Naive B cell (primary cell): ENCODE measurements at regions not wholly inside any gene's neighbourhood (a gene's known extent, or its start where the extent isn't known, plus 50 kb on each side); places are given as distances from the start of the nearest gene placed in this dataset.
A peak's percentile ranks its signal among the peaks of the same experiment; 100 is the strongest.

ENCODE experiments used
- ATAC-seq, 2 donors: fragments of 150-1000 bp; cut with Tn5 transposase; 2 replicates each; pipeline ENCODE4 v1.10.0; 2021; ENCODE audit warnings: low read depth in 2 of 2, mild to moderate bottlenecking in 2 of 2, moderate library complexity in 2 of 2
- DNase-seq: peaks from one replicate; pipeline ENCODE4 v3.0.0; 2022
- H3K27ac Mint-ChIP-seq, 6 donors: one replicate each; pipeline ENCODE4 v1.8.0; 2020 to 2022; ENCODE audit warnings: mild to moderate bottlenecking in 6 of 6, mixed read lengths in 6 of 6, moderate library complexity in 5 of 6, inconsistent platforms in 2 of 6
- H3K27me3 Mint-ChIP-seq, 3 donors: one replicate each; pipeline ENCODE4 v1.8.0; 2021 to 2022; ENCODE audit warnings: mixed read lengths in 3 of 3, mild to moderate bottlenecking in 1 of 3
- H3K36me3 Mint-ChIP-seq, 2 donors: one replicate each; pipeline ENCODE4 v1.8.0; 2020 to 2022; ENCODE audit warnings: mixed read lengths in 2 of 2, inconsistent platforms in 1 of 2, mild to moderate bottlenecking in 1 of 2
- H3K4me1 Mint-ChIP-seq, 3 donors: one replicate each; pipeline ENCODE4 v1.8.0; 2020 to 2022; ENCODE audit warnings: mixed read lengths in 3 of 3, inconsistent platforms in 1 of 3, mild to moderate bottlenecking in 1 of 3, moderate library complexity in 1 of 3
- H3K4me3 Mint-ChIP-seq, 8 donors: one replicate each; pipeline ENCODE4 v1.8.0; 2020 to 2022; ENCODE audit warnings: mild to moderate bottlenecking in 8 of 8, mixed read lengths in 8 of 8, moderate library complexity in 8 of 8, inconsistent platforms in 2 of 8
- H3K9me3 Mint-ChIP-seq, 7 donors: one replicate each; pipeline ENCODE4 v1.8.0; 2020 to 2022; ENCODE audit warnings: mixed read lengths in 7 of 7, mild to moderate bottlenecking in 5 of 7, inconsistent platforms in 2 of 7, moderate library complexity in 1 of 7

DNA sequence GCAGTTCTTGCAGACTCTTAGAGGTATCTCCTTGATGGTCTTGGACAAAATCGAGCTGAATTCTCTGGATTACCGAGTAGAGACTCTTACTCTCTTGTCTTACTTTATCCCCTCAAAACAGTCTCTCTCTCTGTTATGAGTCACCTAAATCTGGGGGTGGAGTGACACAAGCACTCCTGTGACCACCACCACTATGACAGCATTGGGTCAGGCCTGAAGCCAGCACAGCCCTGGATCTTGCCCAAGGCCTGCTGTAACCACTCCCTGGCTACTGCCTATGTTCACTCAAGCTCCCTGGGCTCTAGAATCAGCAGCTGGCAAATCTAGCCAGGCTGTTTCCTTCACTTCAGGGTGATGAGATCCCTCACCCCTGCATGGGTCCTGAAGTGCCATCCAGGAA is 662.5 kb downstream of the LUZP2 start:
- Mint-ChIP-seq H3K27ac (no peak overlapping the region), H3K36me3 (no peaks in the 10 kb centered on the region), H3K9me3 (peaks cover 2 to 11% (median 3%) of the 10 kb centered on the region in 7 donors), H3K4me1 (no peaks in the 10 kb centered on the region), H3K4me3 (no peak overlapping the region), H3K27me3 (no peaks in the 10 kb centered on the region)
- DNase-seq (no peak), ATAC-seq (no peak)

DNA sequence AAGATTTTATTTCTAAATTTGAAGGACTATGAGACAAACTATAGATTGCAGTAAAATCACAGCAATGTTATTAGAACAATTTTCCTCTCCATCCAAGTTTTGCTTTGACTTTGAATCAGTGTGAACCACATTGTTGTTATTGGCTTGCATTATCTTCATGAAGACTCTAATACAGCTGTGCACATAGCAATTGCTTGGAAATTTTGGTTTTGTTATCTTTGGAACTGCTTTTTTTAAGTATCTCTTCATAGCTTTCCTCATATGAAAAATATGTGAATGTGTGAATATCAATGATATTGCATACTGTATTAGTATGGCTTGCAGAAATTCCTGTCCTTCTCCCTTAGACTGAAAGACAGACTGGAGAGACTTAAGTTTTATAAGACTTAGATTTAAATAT is 666.6 kb downstream of the LUZP2 start:
- DNase-seq (no peak), ATAC-seq (no peak)
- H3K4me3 Mint-ChIP-seq: no peak overlapping the region
- no peaks in the 10 kb centered on the region for H3K27me3 Mint-ChIP-seq
- peaks cover 0 to 21% (median 6%) of the 10 kb centered on the region in 7 donors for H3K9me3 Mint-ChIP-seq
- no peaks in the 10 kb centered on the region for H3K4me1 Mint-ChIP-seq
- H3K27ac Mint-ChIP-seq: no peak overlapping the region
- H3K36me3 Mint-ChIP-seq: no peaks in the 10 kb centered on the region

DNA sequence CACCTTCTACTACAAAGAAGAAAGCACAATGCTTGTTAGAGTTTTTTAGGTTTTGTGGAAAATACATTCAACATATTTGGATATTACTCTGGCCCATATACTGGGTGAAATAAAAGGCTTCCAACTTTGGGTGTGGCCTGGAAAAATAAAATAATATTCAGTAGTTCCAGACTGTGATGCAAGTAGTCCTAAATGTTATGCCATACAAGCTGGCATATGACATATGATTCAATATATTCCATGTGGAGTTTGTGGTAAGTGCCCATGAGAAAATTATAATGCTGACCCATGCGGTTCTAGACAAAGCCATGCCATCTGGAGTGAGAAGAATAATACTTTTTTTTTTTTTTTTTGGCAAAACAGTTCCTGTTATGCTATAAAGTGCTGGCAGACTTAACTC is 683.3 kb downstream of the LUZP2 start:
- no peaks in the 10 kb centered on the region for H3K36me3 Mint-ChIP-seq
- ATAC-seq (no peak), DNase-seq (no peak)
- no peak overlapping the region for H3K27ac Mint-ChIP-seq
- H3K4me1 Mint-ChIP-seq: no peaks in the 10 kb centered on the region
- peaks cover 0 to 6% (median 4%) of the 10 kb centered on the region in 7 donors for H3K9me3 Mint-ChIP-seq
- H3K4me3 Mint-ChIP-seq: no peak overlapping the region
- H3K27me3 Mint-ChIP-seq: peaks cover 0 to 4% (median 0%) of the 10 kb centered on the region in 3 donors

DNA sequence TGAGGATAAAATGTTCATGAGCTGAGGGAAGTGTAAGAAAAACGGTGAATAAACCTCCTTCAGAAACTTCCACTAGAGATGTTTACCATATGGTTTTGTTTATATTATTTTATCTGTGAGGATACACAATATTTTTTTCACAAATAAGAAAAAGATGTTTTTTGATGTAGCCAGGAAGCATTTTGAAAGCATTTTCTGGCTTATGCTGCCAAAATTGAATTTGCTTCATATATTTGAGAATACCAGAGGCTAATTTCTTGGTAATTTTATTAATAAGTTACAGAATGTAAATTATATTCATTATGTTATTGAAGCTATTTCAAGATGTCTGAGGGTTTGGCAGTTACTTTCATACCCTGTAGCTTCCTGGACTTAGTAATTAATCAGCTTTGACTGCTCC is 686.6 kb downstream of the LUZP2 start:
- no peak overlapping the region for H3K27ac Mint-ChIP-seq
- no peaks in the 10 kb centered on the region for H3K36me3 Mint-ChIP-seq
- H3K4me1 Mint-ChIP-seq: no peaks in the 10 kb centered on the region
- peaks cover 0 to 4% (median 0%) of the 10 kb centered on the region in 7 donors for H3K9me3 Mint-ChIP-seq
- H3K4me3 Mint-ChIP-seq: no peak overlapping the region
- DNase-seq (no peak), ATAC-seq (no peak)
- no peaks in the 10 kb centered on the region for H3K27me3 Mint-ChIP-seq

DNA sequence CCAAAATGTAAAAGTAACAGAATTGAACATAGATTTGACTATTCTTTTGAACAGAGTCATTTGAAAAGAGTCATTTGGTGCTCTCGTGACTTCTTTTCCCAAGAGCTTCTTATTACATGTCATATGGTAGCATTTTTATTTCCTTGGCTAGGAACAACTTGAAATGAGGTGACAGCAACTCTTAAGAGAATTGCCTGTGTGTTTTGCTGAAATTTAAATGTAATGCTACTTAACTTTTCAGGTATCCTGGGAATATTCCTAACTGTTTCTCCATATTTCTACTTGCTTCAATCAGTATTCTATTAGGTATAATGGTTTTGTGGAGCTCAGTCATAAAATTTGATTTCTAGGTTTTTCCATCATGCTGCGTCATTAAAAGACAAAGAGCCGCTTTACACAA is 700.7 kb downstream of the LUZP2 start:
- no peak for DNase-seq
- no peak overlapping the region for H3K4me3 Mint-ChIP-seq
- no peak for ATAC-seq
- H3K36me3 Mint-ChIP-seq: no peaks in the 10 kb centered on the region
- no peak overlapping the region for H3K27ac Mint-ChIP-seq
- no peaks in the 10 kb centered on the region for H3K27me3 Mint-ChIP-seq
- peaks cover 0 to 6% (median 0%) of the 10 kb centered on the region in 7 donors for H3K9me3 Mint-ChIP-seq
- no peaks in the 10 kb centered on the region for H3K4me1 Mint-ChIP-seq

DNA sequence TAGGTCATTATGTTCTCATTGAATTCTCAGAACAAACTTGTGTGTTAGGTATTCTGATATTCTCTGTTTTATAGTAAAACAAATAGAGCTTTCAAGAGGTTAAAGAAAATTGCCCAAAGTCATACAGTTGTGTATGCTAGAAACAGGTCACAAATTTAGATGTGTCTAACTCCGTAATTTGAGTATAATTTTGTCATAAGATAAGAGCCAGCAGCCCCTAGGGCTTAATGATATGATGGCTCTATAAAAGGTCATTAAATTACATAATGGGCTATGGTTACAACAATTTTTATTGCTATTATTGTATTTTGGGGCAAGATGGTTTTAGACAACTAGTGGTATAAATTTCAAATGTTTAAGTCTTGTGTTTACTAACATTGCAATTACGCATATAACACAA is 701.9 kb downstream of the LUZP2 start:
- no peak for DNase-seq
- no peaks in the 10 kb centered on the region for H3K27me3 Mint-ChIP-seq
- H3K27ac Mint-ChIP-seq: no peak overlapping the region

DNA sequence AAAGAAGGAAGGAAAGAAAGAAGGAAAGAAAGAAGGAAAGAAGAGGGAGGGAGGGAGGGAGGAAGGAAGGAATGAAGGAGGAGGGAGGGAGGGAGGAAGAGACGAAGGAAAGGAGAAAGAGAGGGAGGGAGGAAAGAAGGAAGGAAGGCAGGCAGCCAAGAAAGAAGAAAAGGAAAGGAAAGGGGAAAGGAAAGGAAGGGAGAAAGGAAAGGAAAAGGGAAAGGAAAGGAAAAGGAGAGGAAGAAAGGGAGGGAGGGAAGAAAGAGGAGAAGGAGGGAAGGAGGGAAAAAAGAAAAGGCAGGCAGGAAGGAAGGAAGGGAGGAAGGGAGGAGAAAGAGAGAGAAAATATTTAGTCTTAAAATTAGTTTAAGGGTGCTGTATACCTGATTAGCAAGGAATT is 704.1 kb downstream of the LUZP2 start:
- Mint-ChIP-seq H3K36me3 (no peaks in the 10 kb centered on the region), H3K4me1 (no peaks in the 10 kb centered on the region), H3K27me3 (no peaks in the 10 kb centered on the region), H3K27ac (no peak overlapping the region), H3K9me3 (peaks cover 0 to 6% (median 0%) of the 10 kb centered on the region in 7 donors), H3K4me3 (no peak overlapping the region)
- DNase-seq: no peak
- no peak for ATAC-seq

More for the DNA sequence above, 701.9 kb downstream of the LUZP2 start:
- Mint-ChIP-seq H3K9me3 (peaks cover 0 to 6% (median 0%) of the 10 kb centered on the region in 7 donors), H3K36me3 (no peaks in the 10 kb centered on the region), H3K4me1 (no peaks in the 10 kb centered on the region), H3K4me3 (no peak overlapping the region)
- no peak for ATAC-seq

DNA sequence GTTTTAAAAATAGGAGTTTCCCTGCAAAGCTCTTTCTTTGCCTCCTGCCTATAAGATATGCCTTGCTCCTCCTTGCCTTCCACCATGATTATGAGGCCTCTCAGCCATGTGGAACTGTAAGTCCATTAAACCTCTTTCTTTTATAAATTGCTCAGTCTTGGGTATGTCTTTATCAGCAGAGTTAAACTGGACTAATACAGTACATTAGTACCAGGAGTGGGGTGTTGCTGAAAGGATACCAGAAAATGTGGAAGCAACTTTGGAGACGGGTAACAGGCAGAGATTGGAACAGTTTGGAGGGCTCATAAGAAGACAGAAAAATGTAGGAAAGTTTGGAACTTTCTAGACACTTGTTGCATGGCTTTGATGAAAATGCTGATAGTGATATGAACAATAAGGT is 709.9 kb downstream of the LUZP2 start:
- ATAC-seq (no peak), DNase-seq (no peak)
- H3K4me1 Mint-ChIP-seq: no peaks in the 10 kb centered on the region
- H3K27ac Mint-ChIP-seq: no peak overlapping the region
- H3K4me3 Mint-ChIP-seq: no peak overlapping the region
- H3K27me3 Mint-ChIP-seq: no peaks in the 10 kb centered on the region
- peaks cover 3 to 17% (median 6%) of the 10 kb centered on the region in 7 donors for H3K9me3 Mint-ChIP-seq
- no peaks in the 10 kb centered on the region for H3K36me3 Mint-ChIP-seq

DNA sequence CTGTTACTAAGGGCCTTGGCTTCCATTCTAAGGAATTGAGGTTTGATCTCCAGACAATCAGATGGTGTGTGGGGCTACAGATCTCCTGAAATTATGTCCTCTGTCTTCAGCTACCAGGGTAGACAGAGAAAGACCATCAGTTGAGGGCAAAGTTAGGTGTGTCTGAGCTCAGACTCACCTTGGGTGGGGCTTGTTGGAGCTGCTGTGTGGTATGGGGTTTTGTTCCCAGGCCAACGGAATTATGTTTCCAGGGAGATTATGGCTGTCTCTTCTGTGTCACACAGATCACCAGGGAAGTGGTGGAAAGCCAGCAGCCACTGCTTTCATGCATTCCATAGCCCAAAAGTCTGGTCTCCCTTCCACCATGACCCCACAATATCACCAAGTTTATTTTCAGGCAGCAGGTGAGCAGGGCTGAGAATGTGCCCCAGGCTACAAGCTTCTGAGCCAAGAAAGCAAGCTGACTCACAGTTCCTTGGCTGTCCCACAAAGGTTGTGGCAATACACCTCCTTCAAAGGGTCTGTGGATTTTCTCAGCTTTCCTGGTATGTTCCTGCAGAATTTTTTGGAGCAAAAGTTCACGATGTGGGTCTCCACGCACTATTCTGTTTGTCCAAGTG is 714.9 kb downstream of the LUZP2 start:
- Mint-ChIP-seq H3K27me3 (no peaks in the 10 kb centered on the region), H3K9me3 (peaks cover 2 to 13% (median 3%) of the 10 kb centered on the region in 7 donors), H3K4me1 (no peaks in the 10 kb centered on the region), H3K36me3 (no peaks in the 10 kb centered on the region), H3K4me3 (no peak overlapping the region), H3K27ac (no peak overlapping the region)
- no peak for DNase-seq
- ATAC-seq: no peak

DNA sequence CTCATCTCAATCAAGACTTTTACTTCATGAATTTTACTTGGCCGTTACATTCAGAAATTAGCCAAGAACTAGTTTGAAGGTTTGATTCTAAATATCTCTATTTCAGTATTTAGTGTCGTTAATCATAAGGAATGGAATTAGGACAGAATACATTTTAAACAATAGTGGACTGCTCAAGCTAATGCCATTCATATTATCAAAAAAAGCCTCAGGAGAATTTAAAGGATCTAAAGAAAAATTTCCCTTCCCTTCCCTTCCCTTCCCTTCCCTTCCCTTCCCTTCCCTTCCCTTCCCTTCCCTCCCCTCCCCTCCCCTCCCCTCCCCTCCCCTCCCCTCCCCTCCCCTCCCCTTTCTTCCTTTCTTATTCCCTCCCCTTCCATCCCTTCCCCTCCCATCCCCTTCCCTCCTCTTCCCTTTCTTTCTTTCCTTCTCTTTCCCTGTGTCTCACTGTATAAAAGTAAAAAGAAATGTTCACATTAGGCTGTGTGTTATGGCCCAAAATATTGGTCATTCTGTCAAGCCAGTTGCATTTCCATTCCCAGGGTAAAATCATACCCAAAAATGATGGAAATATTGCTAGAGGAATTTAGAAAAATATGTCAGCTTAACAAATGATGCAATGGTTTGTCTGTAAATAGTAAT is 717.8 kb downstream of the LUZP2 start:
- no peak overlapping the region for H3K4me3 Mint-ChIP-seq
- peaks cover 0 to 5% (median 0%) of the 10 kb centered on the region in 7 donors for H3K9me3 Mint-ChIP-seq
- H3K27me3 Mint-ChIP-seq: no peaks in the 10 kb centered on the region
- H3K36me3 Mint-ChIP-seq: no peaks in the 10 kb centered on the region
- ATAC-seq (no peak), DNase-seq (no peak)
- H3K27ac Mint-ChIP-seq: peak overlapping the region in 1 of 6 donors; percentile 39
- H3K4me1 Mint-ChIP-seq: no peaks in the 10 kb centered on the region

DNA sequence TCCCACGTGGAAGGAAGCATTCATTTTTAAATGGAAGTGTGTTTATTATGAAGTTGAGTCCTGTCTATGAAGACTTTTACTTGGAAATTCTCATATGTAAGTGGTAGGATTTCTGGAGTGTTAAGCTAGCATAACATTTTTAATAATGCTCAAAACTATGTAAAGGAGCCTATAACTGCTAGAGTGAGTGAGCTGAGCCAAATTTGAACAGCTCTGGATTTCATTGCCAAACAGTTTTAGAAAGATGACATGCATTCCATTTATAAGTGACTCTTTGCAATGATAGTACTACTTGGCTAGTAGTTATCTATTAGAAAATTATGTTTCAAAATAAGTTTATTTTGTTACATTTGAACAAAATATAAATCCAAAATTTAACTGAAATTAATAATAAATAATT is 721.2 kb downstream of the LUZP2 start:
- Mint-ChIP-seq H3K4me3 (no peak overlapping the region), H3K9me3 (peaks cover 0 to 9% (median 0%) of the 10 kb centered on the region in 7 donors), H3K4me1 (no peaks in the 10 kb centered on the region), H3K36me3 (no peaks in the 10 kb centered on the region), H3K27me3 (no peaks in the 10 kb centered on the region), H3K27ac (no peak overlapping the region)
- no peak for ATAC-seq
- no peak for DNase-seq

DNA sequence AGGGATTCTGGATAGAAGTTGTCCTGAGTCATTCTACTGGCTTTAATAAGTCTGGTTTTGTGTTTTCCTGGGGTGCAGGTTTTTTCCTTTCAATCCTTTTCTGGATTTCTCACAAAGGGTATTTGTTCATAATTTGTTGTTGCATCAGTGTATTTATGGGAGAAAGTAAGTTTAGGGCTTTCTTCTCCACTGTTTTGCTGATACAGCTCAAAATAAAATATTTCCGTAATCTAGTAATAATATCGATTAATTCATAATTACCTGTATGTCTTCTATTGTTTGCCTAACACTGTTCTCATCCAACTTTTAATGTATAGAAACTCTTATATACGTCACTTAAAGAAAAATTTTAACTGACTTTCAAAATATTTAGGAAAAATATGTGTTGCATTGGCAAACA is 728.2 kb downstream of the LUZP2 start:
- Mint-ChIP-seq H3K27ac (no peak overlapping the region), H3K9me3 (peaks cover 0 to 9% (median 4%) of the 10 kb centered on the region in 7 donors), H3K4me1 (no peaks in the 10 kb centered on the region), H3K4me3 (no peak overlapping the region), H3K36me3 (no peaks in the 10 kb centered on the region), H3K27me3 (no peaks in the 10 kb centered on the region)
- DNase-seq: no peak
- no peak for ATAC-seq

DNA sequence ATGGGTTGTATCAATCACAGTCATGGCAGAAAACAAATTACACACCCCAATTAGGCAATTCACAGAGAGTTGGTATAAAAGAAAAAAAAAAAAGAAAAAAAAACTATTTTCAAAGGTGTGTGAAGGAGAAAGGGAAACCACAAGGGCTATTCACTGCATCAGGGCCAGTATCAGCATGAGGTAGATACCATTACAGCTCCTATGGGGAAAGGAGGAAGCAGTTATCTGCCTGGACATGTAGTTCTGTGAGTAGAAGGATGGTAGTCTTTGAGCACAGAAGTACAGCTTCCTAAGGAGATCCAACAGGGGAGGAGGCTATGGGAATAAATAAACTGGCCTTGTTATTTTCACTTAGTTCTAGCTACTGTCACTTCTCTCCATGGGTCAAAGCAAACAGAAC is 746.1 kb downstream of the LUZP2 start:
- Mint-ChIP-seq H3K27me3 (no peaks in the 10 kb centered on the region), H3K4me3 (no peak overlapping the region), H3K36me3 (no peaks in the 10 kb centered on the region), H3K27ac (no peak overlapping the region), H3K9me3 (peaks cover 2 to 12% (median 5%) of the 10 kb centered on the region in 7 donors), H3K4me1 (no peaks in the 10 kb centered on the region)
- DNase-seq: no peak
- no peak for ATAC-seq

DNA sequence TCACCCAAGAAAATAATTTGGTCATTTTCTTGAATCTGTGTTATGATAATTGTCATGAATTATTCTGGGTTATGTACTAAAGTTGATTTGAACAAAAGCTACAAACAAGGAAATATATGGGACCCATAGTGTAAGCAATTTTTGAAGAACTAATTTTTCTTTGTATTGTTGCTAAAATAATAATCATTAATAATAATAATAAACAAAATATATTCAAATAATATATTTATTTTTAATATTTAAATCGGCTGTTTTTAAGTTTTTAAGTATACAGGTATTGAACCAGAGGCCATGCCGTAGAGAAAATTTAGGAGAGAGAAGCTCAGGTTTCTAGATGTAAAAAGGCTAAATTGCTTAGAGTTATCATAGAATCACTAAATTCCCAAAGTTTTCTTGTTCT is 747.3 kb downstream of the LUZP2 start:
- no peak overlapping the region for H3K27ac Mint-ChIP-seq
- ATAC-seq: no peak
- H3K4me3 Mint-ChIP-seq: no peak overlapping the region
- no peaks in the 10 kb centered on the region for H3K27me3 Mint-ChIP-seq
- no peak for DNase-seq
- no peaks in the 10 kb centered on the region for H3K4me1 Mint-ChIP-seq
- H3K9me3 Mint-ChIP-seq: peaks cover 2 to 12% (median 5%) of the 10 kb centered on the region in 7 donors
- no peaks in the 10 kb centered on the region for H3K36me3 Mint-ChIP-seq
